Loucy (cell line): ENCODE measurements at regions not wholly inside any gene's neighbourhood (a gene's known extent, or its start where the extent isn't known, plus 50 kb on each side); places are given as distances from the start of the nearest gene placed in this dataset.

Source experiments
- H2AFZ ChIP-seq: fragments of 200-600 bp; sonication (generic); 2 replicates; pipeline ENCODE4 v1.6.0; 2016; ENCODE audit warnings: antibody characterized with exemption, mild to moderate bottlenecking, low read length, moderate library complexity
- H3F3A ChIP-seq: fragments of 200-600 bp; 2 replicates; pipeline ENCODE4 v1.6.0; 2016; ENCODE audit warnings: antibody characterized with exemption, low read depth, mild to moderate bottlenecking
- H3K27me3 ChIP-seq: fragments of 200-600 bp; sonication (generic); 2 replicates; pipeline ENCODE4 v1.6.1; 2014; ENCODE audit warnings: low read length, mild to moderate bottlenecking; ENCODE audit not compliant: insufficient read depth, poor library complexity, severe bottlenecking
- H3K36me3 ChIP-seq: fragments of 200-600 bp; sonication (generic); 2 replicates; pipeline ENCODE4 v1.6.1; 2016; ENCODE audit warnings: low read length; ENCODE audit not compliant: insufficient read depth
- H3K4me1 ChIP-seq: fragments of 200-600 bp; sonication (generic); 2 replicates; pipeline ENCODE4 v1.5.1; 2014; ENCODE audit warnings: low read length, mild to moderate bottlenecking; ENCODE audit not compliant: insufficient read depth, poor library complexity, severe bottlenecking
- H3K4me2 ChIP-seq: fragments of 200-600 bp; sonication (generic); 2 replicates; pipeline ENCODE4 v1.6.0; 2014; ENCODE audit warnings: antibody characterized with exemption, low read length, low read depth, mild to moderate bottlenecking; ENCODE audit not compliant: poor library complexity, severe bottlenecking
- H3K4me3 ChIP-seq: fragments of 200-600 bp; sonication (generic); 2 replicates; pipeline ENCODE4 v1.5.1; 2014; ENCODE audit warnings: low read length, mild to moderate bottlenecking, mixed read lengths; ENCODE audit not compliant: poor library complexity, severe bottlenecking
- H3K79me2 ChIP-seq: fragments of 200-600 bp; sonication (generic); 2 replicates; pipeline ENCODE4 v1.6.1; 2014; ENCODE audit warnings: low read length; ENCODE audit not compliant: insufficient read depth
- H3K9ac ChIP-seq: fragments of 200-600 bp; sonication (generic); 2 replicates; pipeline ENCODE4 v1.6.0; 2014; ENCODE audit warnings: mild to moderate bottlenecking, low read depth, low read length, moderate library complexity; ENCODE audit not compliant: poor library complexity, severe bottlenecking
- H3K9me2 ChIP-seq: fragments of 200-600 bp; sonication (generic); replicated peaks from 2 replicates; pipeline ENCODE4 v1.6.1; 2016; ENCODE audit warnings: low read depth, low read length, mixed read lengths
- H3K9me3 ChIP-seq: fragments of 200-600 bp; sonication (generic); 2 replicates; pipeline ENCODE4 v1.6.1; 2014; ENCODE audit warnings: mild to moderate bottlenecking, antibody characterized with exemption, low read length, low read depth; ENCODE audit not compliant: insufficient read depth
- H4K20me1 ChIP-seq: fragments of 200-600 bp; sonication (generic); 2 replicates; pipeline ENCODE4 v1.6.0; 2014; ENCODE audit warnings: antibody characterized with exemption, low read length, mild to moderate bottlenecking; ENCODE audit not compliant: insufficient read depth, poor library complexity, severe bottlenecking
- CTCF ChIP-seq: fragments of 200-600 bp; sonication (generic); conservative IDR thresholded peaks from 2 replicates; pipeline ENCODE4 v1.5.1; 2014; ENCODE audit warnings: mild to moderate bottlenecking, antibody characterized with exemption, low read length
- EZH2phosphoT487 ChIP-seq: fragments of 200-600 bp; IDR thresholded peaks from 2 replicates; pipeline ENCODE4 v1.6.1; 2018; ENCODE audit warnings: antibody characterized with exemption, mild to moderate bottlenecking, moderate library complexity, borderline replicate concordance

GRCh38 chr12:83634726-83635267 lies 948.1 kb downstream of the TMTC2 start:
- no peaks in the 10 kb centered on the region for H3K79me2 ChIP-seq
- H2AFZ ChIP-seq: no peak overlapping the region
- H3K4me2 ChIP-seq: no peak overlapping the region
- no peak overlapping the region for H3K9ac ChIP-seq
- no peak overlapping the region for H3K4me3 ChIP-seq
- no peaks in the 10 kb centered on the region for H3F3A ChIP-seq
- H3K36me3 ChIP-seq: no peaks in the 10 kb centered on the region
- TF ChIP-seq CTCF (no peak), EZH2phosphoT487 (no peak)
- no peaks in the 10 kb centered on the region for H3K4me1 ChIP-seq
- H3K27me3 ChIP-seq: no peaks in the 10 kb centered on the region
- H4K20me1 ChIP-seq: no peaks in the 10 kb centered on the region
- no peaks in the 10 kb centered on the region for H3K9me3 ChIP-seq
- H3K9me2 ChIP-seq: no peaks in the 10 kb centered on the region

- no peaks in the 10 kb centered on the region for H3K4me1 ChIP-seq
- H3F3A ChIP-seq: no peaks in the 10 kb centered on the region
- no peak overlapping the region for H3K4me2 ChIP-seq
- TF ChIP-seq CTCF (no peak), EZH2phosphoT487 (no peak)
- H2AFZ ChIP-seq: no peak overlapping the region
- H3K9me3 ChIP-seq: no peaks in the 10 kb centered on the region
- H3K9me2 ChIP-seq: no peaks in the 10 kb centered on the region
- H3K4me3 ChIP-seq: no peak overlapping the region
- no peaks in the 10 kb centered on the region for H3K27me3 ChIP-seq
- H3K79me2 ChIP-seq: no peaks in the 10 kb centered on the region
- no peaks in the 10 kb centered on the region for H3K36me3 ChIP-seq
- no peaks in the 10 kb centered on the region for H4K20me1 ChIP-seq
- H3K9ac ChIP-seq: no peak overlapping the region
Observed at GRCh38 chr12:83630526-83630925, 943.8 kb downstream of the TMTC2 start.

DNA sequence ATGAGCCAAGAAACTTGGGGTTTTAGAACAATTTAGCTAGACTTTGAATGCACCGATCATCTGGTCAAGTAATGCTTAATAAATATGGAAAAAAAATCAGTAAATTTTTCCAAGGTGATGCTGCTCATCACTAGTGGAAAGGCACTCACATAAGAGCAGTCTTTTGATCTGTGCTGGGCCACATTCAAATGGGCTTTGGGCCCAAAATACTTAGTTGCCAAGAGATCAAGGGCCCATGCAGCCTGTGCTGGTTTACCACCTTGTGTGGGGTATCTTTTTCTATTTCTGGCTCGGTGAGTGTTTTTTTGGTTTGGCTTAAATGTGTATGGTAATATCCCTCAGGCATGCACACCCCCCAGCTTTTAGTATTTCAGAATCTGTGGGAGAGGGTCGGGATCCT lies 943.2 kb downstream of the TMTC2 start:
- Histone ChIP-seq H3K4me3 (no peak overlapping the region), H3K9ac (no peak overlapping the region), H3F3A (no peaks in the 10 kb centered on the region), H3K9me2 (no peaks in the 10 kb centered on the region), H2AFZ (no peak overlapping the region), H3K4me2 (no peak overlapping the region), H4K20me1 (no peaks in the 10 kb centered on the region), H3K36me3 (no peaks in the 10 kb centered on the region), H3K79me2 (no peaks in the 10 kb centered on the region), H3K4me1 (no peaks in the 10 kb centered on the region), H3K27me3 (no peaks in the 10 kb centered on the region), H3K9me3 (no peaks in the 10 kb centered on the region)
- TF ChIP-seq CTCF (no peak), EZH2phosphoT487 (no peak)
